22Rv1 (cell line): ENCODE measurements at regions not wholly inside any gene's neighbourhood (a gene's known extent, or its start where the extent isn't known, plus 50 kb on each side); places are given as distances from the start of the nearest gene placed in this dataset.

ENCODE experiments used
- H3K27ac ChIP-seq: fragments of 450-650 bp; 2 replicates; pipeline ENCODE4 v1.5.1; 2017
- CTCF ChIP-seq: fragments of 450-650 bp; IDR thresholded peaks from 2 replicates; pipeline ENCODE4 v1.5.1; 2017; ENCODE audit warnings: mild to moderate bottlenecking
- ZFX ChIP-seq: fragments of 450-650 bp; IDR thresholded peaks from 2 replicates; pipeline ENCODE4 v1.6.1; 2017; ENCODE audit warnings: antibody characterized with exemption, borderline replicate concordance

GRCh38 chr18:71958605-71959004 lies 585.5 kb downstream of the CBLN2 start:
- TF ChIP-seq CTCF = no peak
- TF ChIP-seq ZFX = no peak
- no peak overlapping the region for H3K27ac ChIP-seq

- TF ChIP-seq CTCF = no peak
- TF ChIP-seq ZFX = no peak
- H3K27ac ChIP-seq = no peak overlapping the region
These were observed 593.1 kb downstream of the CBLN2 start for GRCh38 chr18:71951001-71951400.

GRCh38 chr18:71942433-71942832 lies 601.7 kb downstream of the CBLN2 start:
- TF ChIP-seq ZFX = no peak
- no peak for TF ChIP-seq CTCF

GRCh38 chr18:71939483-71939882 lies 604.7 kb downstream of the CBLN2 start:
- H3K27ac ChIP-seq = no peak overlapping the region
- no peak for TF ChIP-seq ZFX
- TF ChIP-seq CTCF = no peak

More at GRCh38 chr18:71942433-71942832, 601.7 kb downstream of the CBLN2 start:
- H3K27ac ChIP-seq = no peak overlapping the region

- H3K27ac ChIP-seq = no peak overlapping the region
- TF ChIP-seq ZFX (no peak), CTCF (no peak)
These were observed 607.4 kb downstream of the CBLN2 start for GRCh38 chr18:71936744-71937143.

GRCh38 chr18:71919211-71919610 lies 624.9 kb downstream of the CBLN2 start:
- H3K27ac ChIP-seq = no peak overlapping the region
- no peak for TF ChIP-seq ZFX
- TF ChIP-seq CTCF = no peak

GRCh38 chr18:71913641-71914040 lies 630.5 kb downstream of the CBLN2 start:
- H3K27ac ChIP-seq = no peak overlapping the region
- no peak for TF ChIP-seq ZFX
- TF ChIP-seq CTCF = no peak
